Right atrium auricular region (tissue), 2 donors: ENCODE measurements at regions not wholly inside any gene's neighbourhood (a gene's known extent, or its start where the extent isn't known, plus 50 kb on each side); places are given as distances from the start of the nearest gene placed in this dataset.

Source experiments
- DNase-seq: peaks from one replicate; pipeline ENCODE4 v3.0.0-alpha.2; 2019; ENCODE audit warnings: low spot score
- H3K27ac ChIP-seq, 2 donors: fragments of 200-600 bp; sonication (generic); 1 replicate in 1 of 2; 2 replicates in 1 of 2; pipeline ENCODE4 v1.5.1; 2016 to 2019
- H3K27me3 ChIP-seq, 2 donors: fragments of 200-600 bp; sonication (generic); one replicate each; pipeline versions ENCODE4 v1.5.1 to v1.6.0; 2017 to 2019
- H3K36me3 ChIP-seq: fragments of 200-600 bp; sonication (generic); one replicate; pipeline ENCODE4 v1.5.1; 2016
- H3K4me1 ChIP-seq, 2 donors: fragments of 200-600 bp; sonication (generic); one replicate each; pipeline versions ENCODE4 v1.5.1 to v1.6.0; 2017 to 2019
- H3K4me3 ChIP-seq, 2 donors: fragments of 200-600 bp; sonication (generic); 1 replicate in 1 of 2; 2 replicates in 1 of 2; pipeline ENCODE4 v1.5.1; 2017 to 2019; ENCODE audit warnings: mild to moderate bottlenecking in 1 of 2, moderate library complexity in 1 of 2
- H3K9me3 ChIP-seq, 2 donors: fragments of 200-600 bp; sonication (generic); one replicate each; pipeline ENCODE4 v1.5.1; 2019
- CTCF ChIP-seq, 2 donors: fragments of 200-600 bp; sonication (generic); IDR thresholded peaks; one replicate each; pipeline ENCODE4 v1.5.1; 2019; ENCODE audit warnings: antibody characterized with exemption in 2 of 2

- no peak overlapping the region for H3K4me3 ChIP-seq
- TF ChIP-seq CTCF (IDR thresholded peaks at IDR 0.05) = no peak
- peaks cover 0 to 17% of the 10 kb centered on the region in 2 donors for H3K9me3 ChIP-seq
- no peak for DNase-seq
- H3K4me1 ChIP-seq = no peaks in the 10 kb centered on the region
- H3K27ac ChIP-seq = no peak overlapping the region
- no peaks in the 10 kb centered on the region for H3K36me3 ChIP-seq
- no peaks in the 10 kb centered on the region for H3K27me3 ChIP-seq
Observed at GRCh38 chr14:82113710-82114109, 580.1 kb upstream of the SEL1L start.

- H3K4me1 ChIP-seq = no peaks in the 10 kb centered on the region
- DNase-seq = no peak
- H3K27ac ChIP-seq = no peak overlapping the region
- no peak for TF ChIP-seq CTCF (IDR thresholded peaks at IDR 0.05)
- H3K36me3 ChIP-seq = no peaks in the 10 kb centered on the region
- no peak overlapping the region for H3K4me3 ChIP-seq
- no peaks in the 10 kb centered on the region for H3K27me3 ChIP-seq
- H3K9me3 ChIP-seq = peaks cover 0 to 17% of the 10 kb centered on the region in 2 donors
Observed at GRCh38 chr14:82116721-82117120, 583.1 kb upstream of the SEL1L start.

GRCh38 chr14:82122655-82123054 is 589.0 kb upstream of the SEL1L start:
- H3K4me3 ChIP-seq = no peak overlapping the region
- no peak overlapping the region for H3K27ac ChIP-seq
- no peaks in the 10 kb centered on the region for H3K4me1 ChIP-seq
- peaks cover 0 to 10% of the 10 kb centered on the region in 2 donors for H3K9me3 ChIP-seq
- no peaks in the 10 kb centered on the region for H3K36me3 ChIP-seq
- TF ChIP-seq CTCF (IDR thresholded peaks at IDR 0.05) = no peak
- DNase-seq = no peak
- no peaks in the 10 kb centered on the region for H3K27me3 ChIP-seq

- Histone ChIP-seq H3K4me1 (no peaks in the 10 kb centered on the region), H3K27me3 (no peaks in the 10 kb centered on the region), H3K4me3 (no peak overlapping the region), H3K9me3 (no peaks in the 10 kb centered on the region), H3K36me3 (no peaks in the 10 kb centered on the region), H3K27ac (no peak overlapping the region)
- TF ChIP-seq CTCF (IDR thresholded peaks at IDR 0.05) = no peak
- no peak for DNase-seq
Observed at GRCh38 chr14:82124511-82124910, 590.9 kb upstream of the SEL1L start.

GRCh38 chr14:82126006-82126405 is 592.4 kb upstream of the SEL1L start:
- TF ChIP-seq CTCF (IDR thresholded peaks at IDR 0.05) = no peak
- H3K9me3 ChIP-seq = no peaks in the 10 kb centered on the region
- H3K4me3 ChIP-seq = no peak overlapping the region
- no peaks in the 10 kb centered on the region for H3K4me1 ChIP-seq
- no peak overlapping the region for H3K27ac ChIP-seq
- H3K27me3 ChIP-seq = no peaks in the 10 kb centered on the region
- DNase-seq = no peak
- no peaks in the 10 kb centered on the region for H3K36me3 ChIP-seq

- Histone ChIP-seq H3K27ac (no peak overlapping the region), H3K9me3 (no peaks in the 10 kb centered on the region), H3K4me3 (no peak overlapping the region), H3K36me3 (no peaks in the 10 kb centered on the region), H3K4me1 (no peaks in the 10 kb centered on the region), H3K27me3 (no peaks in the 10 kb centered on the region)
- DNase-seq = no peak
- TF ChIP-seq CTCF (IDR thresholded peaks at IDR 0.05) = no peak
Observed at GRCh38 chr14:82134411-82134810, 600.8 kb upstream of the SEL1L start.
